ENCODE measurements at regions not wholly inside any gene's neighbourhood (a gene's known extent, or its start where the extent isn't known, plus 50 kb on each side); places are given as distances from the start of the nearest gene placed in this dataset.

GRCh38 chr1:198374288-198374687, 166.2 kb downstream of the ATP6V1G3 start:
- Histone ChIP-seq H4K8ac (replicated peaks; ENCODE audit: insufficient read length, low read depth, low read length) (no peak overlapping the region), H3K79me1 (ENCODE audit: insufficient read depth, low read depth, low read length, poor library complexity, severe bottlenecking) (no peaks in the 10 kb centered on the region), H3K9me3 (ENCODE audit: control insufficient read depth, low read depth, low read length) (no peaks in the 10 kb centered on the region), H2AFZ (ENCODE audit: low read length) (no peak overlapping the region), H2BK15ac (ENCODE audit: low read depth, low read length) (no peak overlapping the region), H3K18ac (ENCODE audit: insufficient read length, low read depth, low read length) (no peak overlapping the region), H3K23ac (ENCODE audit: insufficient read length, low read depth, low read length) (no peak overlapping the region), H3T11ph (ENCODE audit: low read length) (no peak overlapping the region), H4K91ac (ENCODE audit: insufficient read length, low read depth, low read length) (no peak overlapping the region), H4K20me1 (ENCODE audit: control insufficient read depth, insufficient read depth, insufficient read length) (no peaks in the 10 kb centered on the region), H3K23me2 (ENCODE audit: insufficient read length, low read depth, low read length, poor library complexity, severe bottlenecking) (no peaks in the 10 kb centered on the region), H2BK120ac (ENCODE audit: low read depth, low read length, poor library complexity, severe bottlenecking) (no peak overlapping the region), H3K56ac (ENCODE audit: insufficient read length, low read depth, low read length) (no peak overlapping the region), H3K4me2 (ENCODE audit: insufficient read depth, insufficient read length, low read length) (no peak overlapping the region), H3K4me1 (ENCODE audit: insufficient read depth, low read length) (no peaks in the 10 kb centered on the region), H2AK5ac (ENCODE audit: insufficient read length, low read length) (no peak overlapping the region), H2BK5ac (ENCODE audit: insufficient read length, low read length) (no peak overlapping the region), H3K9ac (ENCODE audit: extremely low read depth, insufficient read length, low read length) (no peak overlapping the region), H3K27me3 (ENCODE audit: insufficient read depth, low read length) (no peaks in the 10 kb centered on the region), H2BK20ac (ENCODE audit: low read depth, low read length, poor library complexity, severe bottlenecking) (no peak overlapping the region), H4K5ac (ENCODE audit: insufficient read length, low read depth, low read length) (no peak overlapping the region), H3K79me2 (ENCODE audit: insufficient read depth, low read length) (no peaks in the 10 kb centered on the region), H3K27ac (ENCODE audit: insufficient read length, low read depth, low read length) (no peak overlapping the region), H3K14ac (ENCODE audit: insufficient read depth, low read length) (no peak overlapping the region), H2BK12ac (ENCODE audit: insufficient read length, low read depth, low read length) (no peak overlapping the region), H3K4ac (ENCODE audit: low read depth, low read length) (no peak overlapping the region)
- H3K4me1 Mint-ChIP-seq, result no peaks in the 10 kb centered on the region
- no peak overlapping the region for H3K4me3 Mint-ChIP-seq
- H3K27ac Mint-ChIP-seq, result no peak overlapping the region
- no peak for TF ChIP-seq CTCF (conservative IDR thresholded peaks at IDR 0.05)
- no peaks in the 10 kb centered on the region for H3K27me3 Mint-ChIP-seq (ENCODE audit: low read depth)
- H3K9me3 Mint-ChIP-seq, result peaks cover 0 to 4% of the 10 kb centered on the region in 2 experiments; a peak in 1 of 5 replicates
- H3K36me3 Mint-ChIP-seq (ENCODE audit: insufficient read depth in 1 of 3, low read depth in 3 of 3), result 0 out of 7 replicates have a peak, but pooled peaks cover 0 to 4% (median 0%) of the 10 kb centered on the region in 3 experiments
- no peak for DNase-seq
